Stimulated activated CD8-positive, alpha-beta memory T cell treated with anti-CD3 and anti-CD28 coated beads, Interleukin-7, amount 100 ng/mL, for 24 hours (primary cell): ENCODE measurements at regions not wholly inside any gene's neighbourhood (a gene's known extent, or its start where the extent isn't known, plus 50 kb on each side); places are given as distances from the start of the nearest gene placed in this dataset.

Source experiments
- DNase-seq: peaks from one replicate; pipeline ENCODE4 v3.0.0-alpha.2; 2020; ENCODE audit warnings: low read depth

- no peak for DNase-seq
These were observed 744.4 kb upstream of the EEF2KMT start for GRCh38 chr16:5841974-5842373.

GRCh38 chr16:5838725-5839124 is 741.1 kb upstream of the EEF2KMT start:
- no peak for DNase-seq

- no peak for DNase-seq
These were observed 740.5 kb upstream of the EEF2KMT start for GRCh38 chr16:5838071-5838470.

- DNase-seq, result no peak
These were observed 739.5 kb upstream of the EEF2KMT start for GRCh38 chr16:5837007-5837670.

DNA sequence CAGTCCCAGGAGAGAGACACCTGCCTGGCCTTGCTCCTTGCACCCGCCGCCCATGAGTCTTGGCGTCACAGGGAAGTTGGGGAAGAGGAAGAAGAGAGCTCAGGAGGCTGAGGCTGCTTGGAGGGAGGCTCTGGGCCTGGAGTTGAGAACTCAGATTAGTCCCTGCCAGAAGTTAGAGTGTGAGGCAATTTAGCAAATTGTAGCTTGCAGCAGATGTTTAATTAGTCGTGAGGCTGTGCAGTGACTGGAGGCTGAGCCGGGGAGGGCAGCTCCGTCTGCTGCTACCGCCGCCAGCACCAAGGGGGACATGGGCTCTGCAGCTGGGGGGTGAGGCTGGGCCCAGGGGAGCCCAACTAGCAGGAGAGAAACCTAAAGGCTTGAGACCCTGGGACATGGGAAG is 738.3 kb upstream of the EEF2KMT start:
- DNase-seq, result no peak

GRCh38 chr16:5826332-5826731 is 728.7 kb upstream of the EEF2KMT start:
- no peak for DNase-seq

DNA sequence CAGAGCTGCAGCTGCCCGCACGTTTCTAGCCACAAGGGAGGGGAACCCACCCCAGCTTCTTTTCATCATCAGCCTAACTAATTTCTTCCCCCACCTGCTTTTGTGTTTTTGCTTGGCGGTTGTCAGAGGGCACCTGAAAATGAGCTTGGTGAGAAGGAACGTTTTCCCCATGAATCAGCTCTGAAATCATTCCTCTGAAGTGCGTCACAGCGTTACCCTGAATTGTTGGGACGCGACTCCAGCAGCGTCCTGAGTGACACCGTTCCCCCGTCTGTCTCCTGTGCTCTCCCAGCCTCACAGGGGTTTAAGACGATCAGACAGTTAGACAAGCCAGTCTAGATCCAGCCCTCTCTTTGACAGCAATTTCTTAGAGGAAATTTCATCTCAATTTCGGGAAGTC is 722.9 kb upstream of the EEF2KMT start:
- DNase-seq, result no peak

GRCh38 chr16:5815570-5816237 is 718.1 kb upstream of the EEF2KMT start:
- DNase-seq, result no peak

DNA sequence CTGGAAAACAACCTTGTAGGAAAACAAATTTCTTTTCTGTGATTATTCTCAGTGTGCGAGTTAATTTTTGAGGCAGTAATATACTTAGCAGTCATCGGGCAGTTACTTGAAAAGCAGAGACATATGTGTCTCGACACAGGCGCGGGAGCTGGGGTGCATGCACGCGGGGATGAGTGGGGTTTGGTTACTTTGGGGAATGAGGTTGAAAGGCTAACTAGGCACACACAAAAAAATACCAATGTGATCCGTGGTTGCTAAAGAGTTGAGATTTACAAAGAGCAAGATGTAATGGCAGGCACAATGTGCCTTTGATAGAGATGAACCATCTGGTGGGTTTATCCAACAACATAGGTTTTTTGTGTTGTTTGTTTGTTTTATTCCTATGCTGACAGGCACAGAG is 703.8 kb upstream of the EEF2KMT start:
- DNase-seq, result no peak

- no peak for DNase-seq
These were observed 696.0 kb upstream of the EEF2KMT start for GRCh38 chr16:5793556-5793955.

DNA sequence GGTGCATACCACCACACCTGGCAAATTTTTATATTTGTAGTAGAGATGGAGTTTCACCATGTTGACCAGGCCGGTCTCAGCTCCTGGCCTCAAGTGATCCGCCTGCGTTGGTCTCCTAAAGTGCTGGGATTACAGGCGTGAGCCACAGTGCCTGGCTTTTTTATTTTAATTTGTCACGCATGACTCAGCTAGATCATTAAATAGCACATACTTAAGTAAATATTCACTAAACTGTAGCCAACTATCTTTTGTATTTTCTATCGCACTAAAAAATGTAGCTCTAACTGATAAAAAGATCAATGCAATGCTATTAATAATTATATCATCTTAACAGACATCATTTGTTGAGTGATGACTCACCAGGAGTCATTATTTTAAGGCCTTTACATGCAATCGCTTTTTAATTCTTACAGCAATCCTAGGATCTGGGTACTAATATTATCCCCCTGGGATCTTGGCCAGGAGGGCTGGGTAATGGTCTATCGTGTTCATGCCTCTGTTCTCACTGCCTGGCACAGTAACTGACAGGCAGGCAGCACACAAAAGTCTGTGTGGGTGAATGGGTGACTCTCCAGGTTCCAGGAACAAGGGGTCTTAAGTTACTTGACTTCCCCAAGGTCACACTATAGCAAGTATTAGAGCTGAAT is 693.5 kb upstream of the EEF2KMT start:
- DNase-seq, result no peak

GRCh38 chr16:5790512-5790911 is 692.9 kb upstream of the EEF2KMT start:
- DNase-seq, result no peak

GRCh38 chr16:5789033-5789432 is 691.4 kb upstream of the EEF2KMT start:
- no peak for DNase-seq

DNA sequence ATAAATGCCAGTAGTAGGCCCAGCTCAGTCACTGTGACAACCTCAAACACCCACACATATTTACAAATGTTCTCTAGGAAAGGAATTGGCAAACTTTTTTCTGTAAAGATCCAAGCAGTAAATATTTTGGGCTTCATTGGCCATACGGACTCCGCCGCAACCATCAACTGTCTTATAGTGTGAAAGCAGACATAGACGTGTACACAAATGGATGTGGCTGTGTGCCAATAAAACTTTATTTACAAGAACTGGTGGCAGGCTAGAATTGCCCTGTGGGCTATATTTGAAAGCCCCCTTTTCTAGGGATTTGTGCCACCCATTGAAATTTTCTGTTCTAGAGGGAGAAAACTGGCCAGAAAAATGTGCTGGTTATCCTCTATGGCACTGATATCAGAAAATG is 683.8 kb upstream of the EEF2KMT start:
- no peak for DNase-seq

GRCh38 chr16:5776876-5777275 is 679.3 kb upstream of the EEF2KMT start:
- no peak for DNase-seq

GRCh38 chr16:5775916-5776315 is 678.3 kb upstream of the EEF2KMT start:
- DNase-seq, result no peak

DNA sequence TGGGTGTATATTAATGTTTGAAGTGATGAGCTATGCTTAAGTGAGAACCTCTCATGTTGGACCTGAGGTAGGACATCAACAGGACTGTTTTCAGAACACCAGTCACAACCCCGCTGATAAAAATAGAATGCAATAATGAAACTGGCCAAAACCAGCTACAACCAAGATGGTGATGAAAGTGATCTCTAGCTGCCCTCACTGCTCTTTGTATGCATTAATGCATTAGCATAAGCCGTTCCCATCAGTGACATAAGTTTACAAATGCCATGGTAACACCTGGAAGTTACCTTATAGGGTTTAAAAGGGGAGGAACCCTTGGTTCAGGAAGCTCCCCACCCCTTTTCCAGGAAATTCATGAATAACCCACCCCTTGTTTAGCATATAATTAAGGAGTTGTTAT is 672.5 kb upstream of the EEF2KMT start:
- DNase-seq, result no peak

DNA sequence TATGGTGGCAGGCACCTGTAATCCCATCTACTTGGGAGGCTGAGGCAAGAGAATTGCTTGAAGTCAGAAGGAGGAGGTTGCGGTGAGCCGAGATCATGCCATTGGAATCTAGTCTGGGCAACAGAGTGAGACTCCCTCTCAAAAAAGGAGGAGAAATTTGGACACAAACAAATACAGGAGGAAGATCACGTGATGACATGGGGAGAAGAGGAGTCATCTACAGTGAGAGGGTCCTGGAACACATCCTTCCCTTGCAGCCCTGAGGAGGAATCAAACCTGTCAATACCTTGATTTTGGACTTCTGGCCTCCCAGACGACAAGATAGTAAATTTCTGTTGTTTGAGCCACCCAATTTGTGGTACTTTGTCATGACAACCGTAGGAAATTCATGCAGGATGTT is 671.9 kb upstream of the EEF2KMT start:
- DNase-seq, result no peak

DNA sequence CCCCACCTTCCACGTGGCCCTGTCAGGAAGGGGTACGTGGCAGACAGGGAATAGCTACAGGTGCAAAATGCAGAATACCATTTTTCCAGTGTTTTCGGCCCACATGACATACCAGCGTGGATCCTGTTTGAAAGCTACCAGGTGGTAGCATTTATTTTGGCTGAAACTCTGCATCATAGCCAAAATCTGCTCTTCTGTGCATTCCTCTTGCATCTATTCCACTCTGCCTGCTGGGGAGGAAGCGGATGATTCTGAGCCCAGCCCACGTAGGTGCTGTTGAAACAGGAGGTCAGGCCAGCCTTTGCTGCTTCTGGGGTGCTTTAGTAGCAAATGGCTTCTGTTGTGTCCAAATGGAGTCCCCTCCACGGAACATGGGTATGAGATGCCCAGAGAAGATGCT is 670.9 kb upstream of the EEF2KMT start:
- no peak for DNase-seq

GRCh38 chr16:5763176-5763575 is 665.6 kb upstream of the EEF2KMT start:
- DNase-seq, result no peak

DNA sequence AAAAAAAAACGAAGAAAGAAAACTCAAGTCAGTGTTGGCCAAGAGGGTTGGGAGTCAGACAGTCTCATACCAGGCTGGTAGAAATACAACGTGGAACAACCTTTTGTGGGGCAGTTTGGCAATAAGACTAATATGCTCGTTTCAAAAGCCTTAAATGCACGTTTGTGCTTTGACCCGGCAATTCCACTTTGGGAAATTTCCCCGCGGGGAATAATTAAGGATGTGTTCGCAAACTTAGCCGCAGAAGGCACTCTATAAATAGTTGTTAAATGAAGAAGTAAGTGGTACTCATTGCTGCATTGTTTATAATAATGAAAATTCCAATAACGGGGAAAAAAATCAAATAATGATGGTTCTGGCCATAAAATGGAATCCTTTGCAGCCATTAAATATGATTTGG is 664.8 kb upstream of the EEF2KMT start:
- DNase-seq, result no peak

- DNase-seq, result no peak
These were observed 664.0 kb upstream of the EEF2KMT start for GRCh38 chr16:5761592-5761991.

- no peak for DNase-seq
These were observed 660.7 kb upstream of the EEF2KMT start for GRCh38 chr16:5758281-5758680.

GRCh38 chr16:5756969-5757368 is 659.4 kb upstream of the EEF2KMT start:
- no peak for DNase-seq
